ENCODE measurements at regions not wholly inside any gene's neighbourhood (a gene's known extent, or its start where the extent isn't known, plus 50 kb on each side); places are given as distances from the start of the nearest gene placed in this dataset.

GRCh38 chr4:38233727-38234480 is 273.7 kb downstream of the PTTG2 start:
- Histone ChIP-seq H3K4me1 (ENCODE audit: control insufficient read depth, insufficient read depth, low read length) (peaks cover 3% of the 10 kb centered on the region), H3K27me3 (ENCODE audit: control insufficient read depth, insufficient read depth, low read length) (no peaks in the 10 kb centered on the region), H3K27ac (ENCODE audit: low read depth, low read length) (no peak overlapping the region), H3K9ac (ENCODE audit: low read length) (no peak overlapping the region), H3K36me3 (ENCODE audit: control insufficient read depth, insufficient read depth, low read length) (no peaks in the 10 kb centered on the region), H3K4me3 (ENCODE audit: low read length) (no peak overlapping the region)

GRCh38 chr4:38235354-38235753 is 275.2 kb downstream of the PTTG2 start:
- no peak overlapping the region for H3K9ac ChIP-seq (ENCODE audit: low read length)
- no peak overlapping the region for H3K27ac ChIP-seq (ENCODE audit: low read depth, low read length)
- H3K4me3 ChIP-seq (ENCODE audit: low read length): no peak overlapping the region
- no peaks in the 10 kb centered on the region for H3K27me3 ChIP-seq (ENCODE audit: control insufficient read depth, insufficient read depth, low read length)
- H3K36me3 ChIP-seq (ENCODE audit: control insufficient read depth, insufficient read depth, low read length): no peaks in the 10 kb centered on the region
- peaks cover 3% of the 10 kb centered on the region for H3K4me1 ChIP-seq (ENCODE audit: control insufficient read depth, insufficient read depth, low read length)

DNA sequence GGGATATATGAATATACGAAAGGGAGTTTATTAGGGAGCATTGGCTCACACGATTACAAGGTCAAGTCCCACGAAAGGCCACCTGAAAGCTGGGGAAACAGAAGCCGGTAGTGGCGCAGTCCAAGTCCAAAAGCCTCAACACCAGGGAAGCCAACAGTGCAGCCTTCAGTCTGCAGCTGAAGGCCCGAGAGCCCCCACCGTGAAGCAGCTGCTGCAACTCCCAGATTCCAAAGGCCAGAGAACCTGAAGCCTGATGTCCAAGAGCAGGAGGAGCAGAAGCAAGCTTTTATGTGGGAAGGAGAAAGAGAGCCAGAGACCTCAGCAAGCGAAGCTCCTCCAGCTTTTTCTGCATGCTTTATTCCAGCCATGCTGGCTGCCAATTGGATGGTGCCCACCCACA is 275.8 kb downstream of the PTTG2 start:
- Histone ChIP-seq H3K36me3 (ENCODE audit: control insufficient read depth, insufficient read depth, low read length) (no peaks in the 10 kb centered on the region), H3K27me3 (ENCODE audit: control insufficient read depth, insufficient read depth, low read length) (no peaks in the 10 kb centered on the region), H3K4me1 (ENCODE audit: control insufficient read depth, insufficient read depth, low read length) (peaks cover 3% of the 10 kb centered on the region), H3K27ac (ENCODE audit: low read depth, low read length) (no peak overlapping the region), H3K4me3 (ENCODE audit: low read length) (no peak overlapping the region), H3K9ac (ENCODE audit: low read length) (no peak overlapping the region)

GRCh38 chr4:38236503-38236902 is 276.3 kb downstream of the PTTG2 start:
- Histone ChIP-seq H3K27me3 (ENCODE audit: control insufficient read depth, insufficient read depth, low read length) (no peaks in the 10 kb centered on the region), H3K9ac (ENCODE audit: low read length) (no peak overlapping the region), H3K27ac (ENCODE audit: low read depth, low read length) (no peak overlapping the region), H3K4me3 (ENCODE audit: low read length) (no peak overlapping the region), H3K4me1 (ENCODE audit: control insufficient read depth, insufficient read depth, low read length) (peaks cover 3% of the 10 kb centered on the region), H3K36me3 (ENCODE audit: control insufficient read depth, insufficient read depth, low read length) (no peaks in the 10 kb centered on the region)

- H3K27ac ChIP-seq (ENCODE audit: low read depth, low read length): no peak overlapping the region
- no peaks in the 10 kb centered on the region for H3K27me3 ChIP-seq (ENCODE audit: control insufficient read depth, insufficient read depth, low read length)
- peaks cover 3% of the 10 kb centered on the region for H3K4me1 ChIP-seq (ENCODE audit: control insufficient read depth, insufficient read depth, low read length)
- no peak overlapping the region for H3K4me3 ChIP-seq (ENCODE audit: low read length)
- H3K9ac ChIP-seq (ENCODE audit: low read length): no peak overlapping the region
- H3K36me3 ChIP-seq (ENCODE audit: control insufficient read depth, insufficient read depth, low read length): no peaks in the 10 kb centered on the region
These were observed 276.9 kb downstream of the PTTG2 start for GRCh38 chr4:38237139-38237538.

- no peaks in the 10 kb centered on the region for H3K4me1 ChIP-seq (ENCODE audit: control insufficient read depth, insufficient read depth, low read length)
- no peak overlapping the region for H3K27ac ChIP-seq (ENCODE audit: low read depth, low read length)
- no peaks in the 10 kb centered on the region for H3K36me3 ChIP-seq (ENCODE audit: control insufficient read depth, insufficient read depth, low read length)
- H3K4me3 ChIP-seq (ENCODE audit: low read length): no peak overlapping the region
- H3K9ac ChIP-seq (ENCODE audit: low read length): no peak overlapping the region
- H3K27me3 ChIP-seq (ENCODE audit: control insufficient read depth, insufficient read depth, low read length): no peaks in the 10 kb centered on the region
These were observed 281.3 kb downstream of the PTTG2 start for GRCh38 chr4:38241541-38241940.

GRCh38 chr4:38242101-38242500 is 281.9 kb downstream of the PTTG2 start:
- no peaks in the 10 kb centered on the region for H3K36me3 ChIP-seq (ENCODE audit: control insufficient read depth, insufficient read depth, low read length)
- no peak overlapping the region for H3K4me3 ChIP-seq (ENCODE audit: low read length)
- H3K4me1 ChIP-seq (ENCODE audit: control insufficient read depth, insufficient read depth, low read length): no peaks in the 10 kb centered on the region
- no peak overlapping the region for H3K9ac ChIP-seq (ENCODE audit: low read length)
- H3K27me3 ChIP-seq (ENCODE audit: control insufficient read depth, insufficient read depth, low read length): no peaks in the 10 kb centered on the region
- no peak overlapping the region for H3K27ac ChIP-seq (ENCODE audit: low read depth, low read length)

GRCh38 chr4:38242822-38243387 is 282.7 kb downstream of the PTTG2 start:
- no peaks in the 10 kb centered on the region for H3K36me3 ChIP-seq (ENCODE audit: control insufficient read depth, insufficient read depth, low read length)
- H3K9ac ChIP-seq (ENCODE audit: low read length): no peak overlapping the region
- H3K4me3 ChIP-seq (ENCODE audit: low read length): no peak overlapping the region
- no peaks in the 10 kb centered on the region for H3K27me3 ChIP-seq (ENCODE audit: control insufficient read depth, insufficient read depth, low read length)
- no peaks in the 10 kb centered on the region for H3K4me1 ChIP-seq (ENCODE audit: control insufficient read depth, insufficient read depth, low read length)
- no peak overlapping the region for H3K27ac ChIP-seq (ENCODE audit: low read depth, low read length)

DNA sequence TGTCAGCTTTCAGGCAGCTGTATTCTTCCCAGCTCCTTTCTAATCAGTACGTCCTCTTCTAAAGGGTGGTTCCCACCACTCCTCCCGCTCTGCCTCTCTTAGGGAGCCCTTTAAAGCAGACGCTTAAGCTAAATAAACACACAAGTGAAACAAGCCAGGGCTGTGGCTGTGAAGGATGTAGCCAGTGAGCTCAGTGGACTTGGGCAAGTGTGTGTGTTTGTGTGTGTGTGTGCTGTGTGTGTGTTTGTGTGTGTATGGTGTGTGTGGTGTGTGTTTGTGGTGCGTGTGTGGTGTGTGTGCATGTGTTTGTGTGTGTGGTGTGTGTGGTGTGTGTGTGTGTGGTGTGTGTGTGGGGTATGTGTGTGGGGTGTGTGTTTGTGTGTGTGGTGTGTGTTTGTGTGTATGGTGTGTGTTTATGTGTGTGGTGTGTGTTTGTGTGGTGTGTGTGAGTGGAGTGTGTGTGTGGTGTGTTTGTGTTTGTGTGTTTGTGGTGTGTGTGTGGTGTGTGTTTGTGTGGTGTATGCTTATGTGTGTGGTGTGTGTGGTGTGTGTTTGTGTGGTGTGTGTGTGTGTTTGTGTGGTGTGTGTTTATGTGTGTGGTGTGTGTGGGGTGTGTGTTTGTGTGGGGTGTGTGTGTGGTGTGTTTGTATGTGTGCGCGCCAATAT is 283.3 kb downstream of the PTTG2 start:
- no peak overlapping the region for H3K9ac ChIP-seq (ENCODE audit: low read length)
- no peaks in the 10 kb centered on the region for H3K36me3 ChIP-seq (ENCODE audit: control insufficient read depth, insufficient read depth, low read length)
- H3K27ac ChIP-seq (ENCODE audit: low read depth, low read length): no peak overlapping the region

GRCh38 chr4:38254825-38255224 is 294.6 kb downstream of the PTTG2 start:
- H3K4me3 ChIP-seq (ENCODE audit: low read length): no peak overlapping the region
- H3K36me3 ChIP-seq (ENCODE audit: control insufficient read depth, insufficient read depth, low read length): no peaks in the 10 kb centered on the region
- no peak overlapping the region for H3K9ac ChIP-seq (ENCODE audit: low read length)
- H3K27me3 ChIP-seq (ENCODE audit: control insufficient read depth, insufficient read depth, low read length): no peaks in the 10 kb centered on the region
- no peaks in the 10 kb centered on the region for H3K4me1 ChIP-seq (ENCODE audit: control insufficient read depth, insufficient read depth, low read length)
- no peak overlapping the region for H3K27ac ChIP-seq (ENCODE audit: low read depth, low read length)

More for the DNA sequence above, 283.3 kb downstream of the PTTG2 start:
- Histone ChIP-seq H3K4me3 (ENCODE audit: low read length) (peak overlapping the region; percentile 19), H3K27me3 (ENCODE audit: control insufficient read depth, insufficient read depth, low read length) (no peaks in the 10 kb centered on the region), H3K4me1 (ENCODE audit: control insufficient read depth, insufficient read depth, low read length) (no peaks in the 10 kb centered on the region)

- Histone ChIP-seq H3K27ac (ENCODE audit: low read depth, low read length) (no peak overlapping the region), H3K4me1 (ENCODE audit: control insufficient read depth, insufficient read depth, low read length) (no peaks in the 10 kb centered on the region), H3K36me3 (ENCODE audit: control insufficient read depth, insufficient read depth, low read length) (no peaks in the 10 kb centered on the region), H3K4me3 (ENCODE audit: low read length) (no peak overlapping the region), H3K27me3 (ENCODE audit: control insufficient read depth, insufficient read depth, low read length) (no peaks in the 10 kb centered on the region), H3K9ac (ENCODE audit: low read length) (no peak overlapping the region)
These were observed 295.4 kb downstream of the PTTG2 start for GRCh38 chr4:38255572-38255971.

GRCh38 chr4:38266616-38267015 is 306.4 kb downstream of the PTTG2 start:
- no peaks in the 10 kb centered on the region for H3K27me3 ChIP-seq (ENCODE audit: control insufficient read depth, insufficient read depth, low read length)
- H3K36me3 ChIP-seq (ENCODE audit: control insufficient read depth, insufficient read depth, low read length): no peaks in the 10 kb centered on the region
- H3K4me1 ChIP-seq (ENCODE audit: control insufficient read depth, insufficient read depth, low read length): no peaks in the 10 kb centered on the region
- H3K9ac ChIP-seq (ENCODE audit: low read length): no peak overlapping the region
- H3K4me3 ChIP-seq (ENCODE audit: low read length): no peak overlapping the region
- H3K27ac ChIP-seq (ENCODE audit: low read depth, low read length): no peak overlapping the region
